ENCODE measurements at regions not wholly inside any gene's neighbourhood (a gene's known extent, or its start where the extent isn't known, plus 50 kb on each side); places are given as distances from the start of the nearest gene placed in this dataset.
"Not testable (repeated sequence)": the region's sequence is repeated elsewhere in the genome, so short reads cannot be mapped to it uniquely, and the experiment has no call there.

- no peak for DNase-seq
Measured at GRCh38 chr3:124043023-124043422, 51.1 kb upstream of the ROPN1 start.

- no peak for DNase-seq
Measured at GRCh38 chr3:124044956-124045355, 53.0 kb upstream of the ROPN1 start.

GRCh38 chr3:124048967-124049798, 57.3 kb upstream of the ROPN1 start:
- no peak for DNase-seq

GRCh38 chr3:124051636-124052035, 59.7 kb upstream of the ROPN1 start:
- DNase-seq = no peak

GRCh38 chr3:124053871-124054270, 61.9 kb upstream of the ROPN1 start:
- peak; percentile 10 for DNase-seq

GRCh38 chr3:124056846-124057245, 64.9 kb upstream of the ROPN1 start:
- DNase-seq = no peak

GRCh38 chr3:124057420-124057819, 65.5 kb upstream of the ROPN1 start:
- no peak for DNase-seq

- no peak for DNase-seq
Measured at GRCh38 chr3:124059580-124059979, 67.7 kb upstream of the ROPN1 start.

GRCh38 chr3:124063197-124063909, 71.4 kb upstream of the ROPN1 start:
- DNase-seq = no peak

GRCh38 chr3:124064050-124064449, 72.1 kb upstream of the ROPN1 start:
- DNase-seq = no peak

- DNase-seq = not testable (repeated sequence)
Measured at GRCh38 chr3:124066543-124066942, 74.6 kb upstream of the ROPN1 start.

GRCh38 chr3:124069706-124070105, 77.8 kb upstream of the ROPN1 start:
- not testable (repeated sequence) for DNase-seq

- not testable (repeated sequence) for DNase-seq
Measured at GRCh38 chr3:124075090-124075489, 83.2 kb upstream of the ROPN1 start.

- no peak for DNase-seq
Measured at GRCh38 chr3:124075753-124076152, 83.8 kb upstream of the ROPN1 start.

- no peak for DNase-seq
Measured at GRCh38 chr3:124076235-124076634, 84.3 kb upstream of the ROPN1 start.

GRCh38 chr3:124078953-124079911, 87.3 kb upstream of the ROPN1 start:
- peak; percentile 8 for DNase-seq

- DNase-seq = no peak
Measured at GRCh38 chr3:124079912-124080276, 88.0 kb upstream of the ROPN1 start.

- no peak for DNase-seq
Measured at GRCh38 chr3:124082343-124082742, 90.4 kb upstream of the ROPN1 start.

- DNase-seq = no peak
Measured at GRCh38 chr3:124084022-124084881, 92.3 kb upstream of the ROPN1 start.

- no peak for DNase-seq
Measured at GRCh38 chr3:124088801-124089200, 96.9 kb upstream of the ROPN1 start.

GRCh38 chr3:124089214-124089613, 97.3 kb upstream of the ROPN1 start:
- DNase-seq = no peak

GRCh38 chr3:124091716-124092115, 99.8 kb upstream of the ROPN1 start:
- no peak for DNase-seq
